Fibroblast of mammary gland (primary cell): ENCODE measurements at regions not wholly inside any gene's neighbourhood (a gene's known extent, or its start where the extent isn't known, plus 50 kb on each side); places are given as distances from the start of the nearest gene placed in this dataset.

Experiments used
- DNase-seq: peaks from one replicate; pipeline ENCODE4 v3.0.0-alpha.2; 2010; ENCODE audit warnings: low read depth
- H3K4me3 ChIP-seq: 2 replicates; pipeline ENCODE4 v1.5.1; 2011; ENCODE audit warnings: low read depth, mild to moderate bottlenecking, low read length, moderate library complexity; ENCODE audit not compliant: control insufficient read depth
- CTCF ChIP-seq: conservative IDR thresholded peaks from 2 replicates; pipeline ENCODE4 v1.5.1; 2011; ENCODE audit warnings: low read depth, low read length, inconsistent platforms; ENCODE audit not compliant: control insufficient read depth, insufficient read depth

- H3K4me3 ChIP-seq: no peak overlapping the region
- no peak for DNase-seq
- TF ChIP-seq CTCF: no peak
These were observed 104.3 kb upstream of the DYNLRB2 start for GRCh38 chr16:80436510-80436909.

- peak; percentile 16 for DNase-seq
- no peak overlapping the region for H3K4me3 ChIP-seq
- TF ChIP-seq CTCF: no peak
These were observed 107.2 kb upstream of the DYNLRB2 start for GRCh38 chr16:80433623-80434022.

GRCh38 chr16:80427795-80428194 lies 113.0 kb upstream of the DYNLRB2 start:
- TF ChIP-seq CTCF: no peak
- no peak overlapping the region for H3K4me3 ChIP-seq
- DNase-seq: no peak

GRCh38 chr16:80418517-80419355 lies 122.1 kb upstream of the DYNLRB2 start:
- no peak overlapping the region for H3K4me3 ChIP-seq
- DNase-seq: no peak
- no peak for TF ChIP-seq CTCF

- TF ChIP-seq CTCF: no peak
- H3K4me3 ChIP-seq: no peak overlapping the region
- DNase-seq: no peak
These were observed 123.0 kb upstream of the DYNLRB2 start for GRCh38 chr16:80417706-80418271.

GRCh38 chr16:80408014-80408413 lies 132.8 kb upstream of the DYNLRB2 start:
- TF ChIP-seq CTCF: no peak
- no peak for DNase-seq

More at GRCh38 chr16:80408014-80408413, 132.8 kb upstream of the DYNLRB2 start:
- no peak overlapping the region for H3K4me3 ChIP-seq
